Smooth muscle cell (in vitro differentiated cells): ENCODE measurements at regions not wholly inside any gene's neighbourhood (a gene's known extent, or its start where the extent isn't known, plus 50 kb on each side); places are given as distances from the start of the nearest gene placed in this dataset.

Source experiments
- DNase-seq: peaks from one replicate; lab custom pipeline; 2025; ENCODE audit not compliant: unreplicated experiment; lab: John Stamatoyannopoulos, UW
- H2AFZ ChIP-seq: fragments of 200-600 bp; sonication (generic); 2 replicates; pipeline ENCODE4 v1.6.0; 2016; ENCODE audit warnings: antibody characterized with exemption, low read depth, mild to moderate bottlenecking
- H3F3A ChIP-seq: fragments of 200-600 bp; sonication (generic); 2 replicates; pipeline ENCODE4 v1.6.0; 2017; ENCODE audit warnings: antibody characterized with exemption, low read depth
- H3K27ac ChIP-seq: fragments of 200-600 bp; sonication (generic); 2 replicates; pipeline ENCODE4 v1.5.1; 2016; ENCODE audit warnings: low read depth, mild to moderate bottlenecking
- H3K27me3 ChIP-seq: fragments of 200-600 bp; sonication (generic); 2 replicates; pipeline ENCODE4 v1.6.1; 2016; ENCODE audit warnings: low read depth, mild to moderate bottlenecking
- H3K36me3 ChIP-seq: fragments of 200-600 bp; sonication (generic); 2 replicates; pipeline ENCODE4 v1.5.1; 2016; ENCODE audit warnings: low read depth
- H3K4me1 ChIP-seq: fragments of 200-600 bp; sonication (generic); 2 replicates; pipeline ENCODE4 v1.5.1; 2016; ENCODE audit warnings: low read depth
- H3K4me2 ChIP-seq: fragments of 200-600 bp; sonication (generic); 2 replicates; pipeline ENCODE4 v1.6.0; 2016; ENCODE audit warnings: mild to moderate bottlenecking
- H3K4me3 ChIP-seq: fragments of 200-600 bp; sonication (generic); 2 replicates; pipeline ENCODE4 v1.5.1; 2016; ENCODE audit warnings: mild to moderate bottlenecking
- H3K79me2 ChIP-seq: fragments of 200-600 bp; sonication (generic); 2 replicates; pipeline ENCODE4 v1.6.0; 2016; ENCODE audit warnings: low read depth, mild to moderate bottlenecking
- H3K9ac ChIP-seq: fragments of 200-600 bp; sonication (generic); 2 replicates; pipeline ENCODE4 v1.6.0; 2016; ENCODE audit warnings: low read depth
- H3K9me3 ChIP-seq: fragments of 200-600 bp; sonication (generic); replicated peaks from 2 replicates; pipeline ENCODE4 v1.5.1; 2016; ENCODE audit warnings: low read depth
- H4K20me1 ChIP-seq: fragments of 200-600 bp; sonication (generic); 2 replicates; pipeline ENCODE4 v1.6.0; 2016; ENCODE audit warnings: low read depth
- CTCF ChIP-seq: fragments of 200-600 bp; sonication (generic); IDR thresholded peaks from 2 replicates; pipeline ENCODE4 v1.5.1; 2017; ENCODE audit warnings: borderline replicate concordance, mild to moderate bottlenecking, antibody characterized with exemption; ENCODE audit not compliant: insufficient read depth, poor library complexity, severe bottlenecking
- WGBS: methylation state at CpG from one replicate; pipeline ENCODE4 v1.1.7; 2016; ENCODE audit warnings: low lambda C conversion rate; 5-methylcytosine and 5-hydroxymethylcytosine counted together

GRCh38 chrX:102067966-102068723 is 57.3 kb upstream of the TCEAL2 start:
- Histone ChIP-seq H3K79me2 (no peaks in the 10 kb centered on the region), H3K36me3 (no peaks in the 10 kb centered on the region), H3K9ac (no peak overlapping the region), H3K9me3 (peaks cover 5% of the 10 kb centered on the region), H3K4me3 (no peak overlapping the region), H2AFZ (no peak overlapping the region), H3K27me3 (no peaks in the 10 kb centered on the region), H3K4me1 (no peaks in the 10 kb centered on the region), H3K27ac (no peak overlapping the region), H3K4me2 (no peak overlapping the region), H3F3A (no peaks in the 10 kb centered on the region), H4K20me1 (no peaks in the 10 kb centered on the region)
- DNase-seq: no peak
- peak; percentile 37 for TF ChIP-seq CTCF
- 62% methylated on average over 8 of the region's 8 CpGs for WGBS

DNA sequence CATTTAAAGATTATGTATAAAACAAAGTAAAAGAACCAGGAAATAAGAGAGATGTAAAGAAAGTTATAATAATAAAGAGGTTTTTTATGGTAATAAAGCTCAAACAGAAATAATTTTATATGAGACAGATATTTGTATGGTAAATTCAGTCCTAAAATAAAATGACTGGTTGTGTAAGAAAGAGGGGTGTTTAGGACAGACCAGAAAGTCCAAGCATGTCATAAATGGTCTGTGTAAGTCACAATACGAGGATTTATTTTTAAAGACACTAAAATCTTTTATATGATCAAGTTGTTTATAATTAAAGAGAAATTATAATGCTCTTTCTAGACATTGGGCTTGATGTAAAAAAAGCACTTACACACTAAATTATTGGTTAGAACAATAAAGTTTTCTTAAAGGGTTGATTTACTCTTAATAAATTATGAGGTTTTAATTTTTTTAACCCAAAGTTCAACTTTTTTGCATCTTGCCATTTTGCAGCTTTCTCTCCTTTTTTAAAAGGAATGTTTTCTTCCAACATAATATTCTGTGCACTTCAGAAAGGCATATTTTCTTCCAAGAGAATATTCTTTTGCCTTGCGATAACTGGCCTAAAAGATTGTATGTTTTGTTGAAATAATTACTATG is 61.9 kb upstream of the TCEAL2 start:
- no peak overlapping the region for H2AFZ ChIP-seq
- 77% methylated on average over 2 of the region's 2 CpGs for WGBS
- H3K9me3 ChIP-seq: peaks cover 9% of the 10 kb centered on the region

DNA sequence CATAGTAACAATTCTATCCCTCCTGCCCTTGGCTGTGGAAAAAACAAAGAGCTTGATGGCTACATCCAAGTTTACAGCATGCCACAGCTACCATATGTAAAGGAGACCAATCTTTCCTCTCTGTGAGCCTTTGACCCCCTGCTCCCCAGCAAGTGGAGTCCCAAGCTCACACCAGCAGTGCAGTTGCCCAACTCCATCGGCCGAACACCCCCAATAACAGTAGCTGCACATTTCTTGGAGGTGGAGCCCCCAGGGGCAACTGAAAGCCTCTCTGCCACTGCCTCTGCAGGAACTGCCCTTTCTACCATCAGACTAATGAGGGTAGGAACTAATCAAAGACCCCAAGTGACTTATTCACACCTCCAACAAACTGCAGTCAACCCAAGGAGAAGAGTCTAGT is 81.0 kb upstream of the TCEAL2 start:
- H3K9me3 ChIP-seq: no peaks in the 10 kb centered on the region
- H3K79me2 ChIP-seq: no peaks in the 10 kb centered on the region
- no peaks in the 10 kb centered on the region for H3K36me3 ChIP-seq
- H2AFZ ChIP-seq: no peak overlapping the region
- no peak overlapping the region for H3K4me3 ChIP-seq
- H4K20me1 ChIP-seq: no peaks in the 10 kb centered on the region
- no peak for TF ChIP-seq CTCF
- H3K9ac ChIP-seq: no peak overlapping the region
- H3K27ac ChIP-seq: no peak overlapping the region
- H3K4me2 ChIP-seq: no peak overlapping the region
- DNase-seq: no peak
- H3F3A ChIP-seq: no peaks in the 10 kb centered on the region
- 94% methylated on average over 2 of the region's 2 CpGs for WGBS
- H3K27me3 ChIP-seq: no peaks in the 10 kb centered on the region
- H3K4me1 ChIP-seq: no peaks in the 10 kb centered on the region

More for the DNA sequence above, 61.9 kb upstream of the TCEAL2 start:
- no peak overlapping the region for H3K4me2 ChIP-seq
- H3F3A ChIP-seq: no peaks in the 10 kb centered on the region
- H4K20me1 ChIP-seq: no peaks in the 10 kb centered on the region
- H3K9ac ChIP-seq: no peak overlapping the region
- H3K27me3 ChIP-seq: no peaks in the 10 kb centered on the region
- no peak overlapping the region for H3K27ac ChIP-seq
- no peaks in the 10 kb centered on the region for H3K36me3 ChIP-seq
- no peaks in the 10 kb centered on the region for H3K4me1 ChIP-seq
- DNase-seq: no peak
- TF ChIP-seq CTCF: no peak
- no peak overlapping the region for H3K4me3 ChIP-seq
- H3K79me2 ChIP-seq: no peaks in the 10 kb centered on the region
